ENCODE measurements at regions not wholly inside any gene's neighbourhood (a gene's known extent, or its start where the extent isn't known, plus 50 kb on each side); places are given as distances from the start of the nearest gene placed in this dataset.

GRCh38 chr6:4564801-4565271 lies 211.4 kb upstream of the CDYL start:
- TF ChIP-seq CTCF (IDR thresholded peaks at IDR 0.05 in 8 of 11, conservative IDR thresholded peaks at IDR 0.05 in 3 of 11), result no peak
- TF ChIP-seq POLR2A (IDR thresholded peaks at IDR 0.05), result no peak

Data from spleen (tissue), 7 donors.